ENCODE measurements at regions not wholly inside any gene's neighbourhood (a gene's known extent, or its start where the extent isn't known, plus 50 kb on each side); places are given as distances from the start of the nearest gene placed in this dataset.

GRCh38 chr5:158285698-158286097 is 426.8 kb upstream of the CLINT1 start:
- no peak for DNase-seq

GRCh38 chr5:158284242-158284641 is 425.3 kb upstream of the CLINT1 start:
- no peak for DNase-seq

GRCh38 chr5:158283397-158283796 is 424.5 kb upstream of the CLINT1 start:
- no peak for DNase-seq

GRCh38 chr5:158278216-158278925 is 419.4 kb upstream of the CLINT1 start:
- DNase-seq = no peak

- peak; percentile 17 to 64 for DNase-seq
Observed at GRCh38 chr5:158277276-158277675, 418.3 kb upstream of the CLINT1 start.

- no peak for DNase-seq
Observed at GRCh38 chr5:158276692-158277091, 417.7 kb upstream of the CLINT1 start.

- no peak for DNase-seq
Observed at GRCh38 chr5:158275511-158275910, 416.6 kb upstream of the CLINT1 start.

GRCh38 chr5:158273035-158273434 is 414.1 kb upstream of the CLINT1 start:
- DNase-seq = no peak

- no peak for DNase-seq
Observed at GRCh38 chr5:158272409-158272808, 413.5 kb upstream of the CLINT1 start.

- DNase-seq = no peak
Observed at GRCh38 chr5:158270996-158271554, 412.1 kb upstream of the CLINT1 start.

GRCh38 chr5:158268286-158268685 is 409.3 kb upstream of the CLINT1 start:
- no peak for DNase-seq

GRCh38 chr5:158267228-158267627 is 408.3 kb upstream of the CLINT1 start:
- no peak for DNase-seq

GRCh38 chr5:158265931-158266700 is 407.2 kb upstream of the CLINT1 start:
- no peak for DNase-seq

GRCh38 chr5:158265346-158265745 is 406.4 kb upstream of the CLINT1 start:
- no peak for DNase-seq

GRCh38 chr5:158264264-158264663 is 405.3 kb upstream of the CLINT1 start:
- no peak for DNase-seq

GRCh38 chr5:158261674-158262367 is 402.9 kb upstream of the CLINT1 start:
- DNase-seq = no peak

- no peak for DNase-seq
Observed at GRCh38 chr5:158256096-158256495, 397.2 kb upstream of the CLINT1 start.

GRCh38 chr5:158255609-158256008 is 396.7 kb upstream of the CLINT1 start:
- no peak for DNase-seq

GRCh38 chr5:158246661-158247060 is 387.7 kb upstream of the CLINT1 start:
- DNase-seq = peak in 1 of 2 experiments; percentile 15

GRCh38 chr5:158245513-158245912 is 386.6 kb upstream of the CLINT1 start:
- no peak for DNase-seq

GRCh38 chr5:158244882-158245281 is 385.9 kb upstream of the CLINT1 start:
- DNase-seq = no peak

GRCh38 chr5:158236511-158237335 is 377.8 kb upstream of the CLINT1 start:
- DNase-seq = no peak

- DNase-seq = no peak
Observed at GRCh38 chr5:158235159-158235547, 376.2 kb upstream of the CLINT1 start.

Measured in NCI-H2081 (cell line).